ENCODE measurements at regions not wholly inside any gene's neighbourhood (a gene's known extent, or its start where the extent isn't known, plus 50 kb on each side); places are given as distances from the start of the nearest gene placed in this dataset.

DNA sequence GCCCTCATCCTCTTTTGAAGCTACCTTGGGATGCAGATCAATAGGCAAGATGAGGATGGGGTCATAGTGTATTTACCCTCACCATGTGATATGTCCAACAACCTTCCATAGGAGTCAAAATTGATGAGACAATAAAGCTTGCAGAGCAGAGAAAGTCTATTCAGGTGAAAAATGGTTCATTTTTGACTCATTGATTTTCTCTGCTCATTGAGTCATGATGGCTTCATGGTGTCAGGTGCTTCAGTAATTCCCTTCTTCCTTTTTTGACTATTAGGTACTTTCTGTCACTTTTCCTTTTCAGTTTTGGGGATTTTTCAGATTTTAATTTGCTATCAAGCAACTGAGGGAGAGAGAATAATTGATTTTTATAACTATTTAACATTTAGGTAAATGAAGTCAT, 55.9 kb upstream of the IL2 start:
- peak; percentile 72 for ATAC-seq
- DNase-seq, result no peak

- peak; percentile 59 for ATAC-seq
- no peak for DNase-seq
Measured at GRCh38 chr4:122508083-122508482, 51.6 kb upstream of the IL2 start.

Data from stimulated activated naive CD8-positive, alpha-beta T cell treated with anti-CD3 and anti-CD28 coated beads, Interleukin-15, Interleukin-2, amounts not matched to agents 100 U/mL and 50 U/mL, for 24 hours (primary cell).